Muscle layer of colon (tissue), 2 donors: ENCODE measurements at regions not wholly inside any gene's neighbourhood (a gene's known extent, or its start where the extent isn't known, plus 50 kb on each side); places are given as distances from the start of the nearest gene placed in this dataset.

ENCODE experiments used
- H3K27ac ChIP-seq: one replicate; pipeline ENCODE4 v1.7.0; 2013; ENCODE audit warnings: low read depth, mild to moderate bottlenecking, low read length, moderate library complexity
- H3K27me3 ChIP-seq, 2 donors: one replicate each; pipeline ENCODE4 v1.7.0; 2013; ENCODE audit warnings: low read length in 2 of 2, mild to moderate bottlenecking in 2 of 2; ENCODE audit not compliant: insufficient read depth in 2 of 2, control insufficient read depth in 1 of 2
- H3K36me3 ChIP-seq: one replicate; pipeline ENCODE4 v1.7.0; 2013; ENCODE audit warnings: mild to moderate bottlenecking, low read length; ENCODE audit not compliant: insufficient read depth
- H3K4me1 ChIP-seq: one replicate; pipeline ENCODE4 v1.7.0; 2013; ENCODE audit warnings: mild to moderate bottlenecking, low read length; ENCODE audit not compliant: insufficient read depth
- H3K4me3 ChIP-seq, 2 donors: one replicate each; pipeline ENCODE4 v1.7.0; 2013; ENCODE audit warnings: low read length in 2 of 2, low read depth in 1 of 2, mild to moderate bottlenecking in 1 of 2, moderate library complexity in 1 of 2
- H3K9ac ChIP-seq: one replicate; pipeline ENCODE4 v1.7.0; 2013; ENCODE audit warnings: low read length
- H3K9me3 ChIP-seq: one replicate; pipeline ENCODE4 v1.7.0; 2013; ENCODE audit warnings: mild to moderate bottlenecking, low read length
- donor health status: abdominal sarcoma.
- donor health status: Adenocarcinoma of cecum.

- Histone ChIP-seq H3K9me3 (no peaks in the 10 kb centered on the region), H3K27me3 (no peaks in the 10 kb centered on the region), H3K4me1 (no peaks in the 10 kb centered on the region), H3K36me3 (no peaks in the 10 kb centered on the region), H3K9ac (no peak overlapping the region), H3K27ac (no peak overlapping the region), H3K4me3 (no peak overlapping the region)
These were observed 257.2 kb downstream of the PLPP3 start for GRCh38 chr1:56322211-56322610.

DNA sequence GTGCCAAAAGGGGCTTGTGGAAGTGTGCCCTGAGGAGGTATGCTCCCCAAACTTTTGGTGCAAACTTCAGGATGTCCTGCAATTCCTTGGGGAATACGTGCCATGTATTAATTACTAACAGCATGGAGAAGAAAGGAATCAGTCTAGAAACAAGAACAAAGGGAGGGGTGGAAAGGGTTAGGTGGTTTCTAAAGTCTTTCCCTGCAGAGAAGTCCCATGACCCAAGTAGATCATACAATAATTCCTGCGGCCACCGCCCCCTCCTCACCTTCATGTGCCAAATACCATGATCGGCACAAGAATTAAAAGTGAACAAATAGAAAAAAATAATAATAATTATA, 258.2 kb downstream of the PLPP3 start:
- no peak overlapping the region for H3K27ac ChIP-seq
- H3K9me3 ChIP-seq, result no peaks in the 10 kb centered on the region
- no peaks in the 10 kb centered on the region for H3K4me1 ChIP-seq
- no peaks in the 10 kb centered on the region for H3K36me3 ChIP-seq
- H3K9ac ChIP-seq, result no peak overlapping the region
- no peaks in the 10 kb centered on the region for H3K27me3 ChIP-seq
- no peak overlapping the region for H3K4me3 ChIP-seq

DNA sequence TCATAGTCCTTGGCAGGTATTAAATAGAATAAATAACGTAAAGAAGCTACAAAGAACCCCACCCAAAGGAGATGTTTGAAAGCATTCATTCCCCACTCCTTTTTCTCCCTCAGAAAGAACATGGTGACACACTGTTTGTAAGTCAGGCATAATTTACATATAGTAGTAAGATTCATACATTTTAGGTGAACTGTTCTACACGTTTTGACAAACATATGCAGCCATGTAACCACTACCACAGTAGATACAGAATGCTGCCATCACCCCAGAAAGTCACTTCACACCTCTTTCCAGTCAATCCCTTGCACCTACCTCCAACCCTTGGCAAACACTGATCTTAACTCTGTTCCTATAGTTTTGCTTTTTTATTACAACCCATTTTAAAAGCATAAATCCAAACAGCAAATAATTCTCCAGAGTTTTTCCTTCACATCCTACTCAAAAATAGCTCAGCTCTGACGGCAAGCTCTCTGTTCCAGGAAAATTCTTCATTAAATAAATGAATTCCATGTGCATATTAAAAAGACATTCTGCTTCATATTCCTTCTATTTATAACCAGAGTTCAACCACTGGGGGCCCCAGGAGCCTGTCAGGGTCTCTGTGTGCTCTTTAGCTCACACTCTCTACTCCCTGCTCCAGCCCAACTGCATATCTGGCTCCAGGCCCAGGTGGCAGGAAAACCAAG, 258.8 kb downstream of the PLPP3 start:
- H3K4me3 ChIP-seq, result no peak overlapping the region
- H3K9me3 ChIP-seq, result no peaks in the 10 kb centered on the region
- H3K9ac ChIP-seq, result no peak overlapping the region
- no peaks in the 10 kb centered on the region for H3K4me1 ChIP-seq
- no peak overlapping the region for H3K27ac ChIP-seq
- no peaks in the 10 kb centered on the region for H3K27me3 ChIP-seq
- no peaks in the 10 kb centered on the region for H3K36me3 ChIP-seq

DNA sequence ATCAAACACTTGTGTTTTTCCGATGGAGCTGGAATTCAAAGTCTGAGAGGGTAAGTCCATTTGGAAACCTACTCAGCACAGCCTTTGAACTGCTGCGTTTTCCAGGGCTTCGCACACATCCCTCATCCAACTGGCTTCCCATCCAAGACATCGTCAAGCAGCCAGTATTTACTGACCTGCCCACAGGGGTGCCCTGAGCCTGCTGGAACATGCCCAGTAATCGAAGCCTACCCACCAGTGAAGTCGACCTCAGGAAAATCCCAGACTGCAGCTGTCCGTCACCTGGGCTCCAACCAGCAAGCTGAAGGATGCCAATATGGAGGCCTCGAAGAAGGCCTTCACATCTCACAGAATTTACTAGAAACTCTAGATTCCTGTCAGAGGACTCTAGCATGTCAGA, 261.6 kb downstream of the PLPP3 start:
- no peaks in the 10 kb centered on the region for H3K36me3 ChIP-seq
- no peak overlapping the region for H3K9ac ChIP-seq
- H3K4me3 ChIP-seq, result no peak overlapping the region
- H3K27me3 ChIP-seq, result no peaks in the 10 kb centered on the region
- no peaks in the 10 kb centered on the region for H3K4me1 ChIP-seq
- H3K27ac ChIP-seq, result no peak overlapping the region
- H3K9me3 ChIP-seq, result no peaks in the 10 kb centered on the region

- H3K27me3 ChIP-seq, result no peaks in the 10 kb centered on the region
- H3K4me1 ChIP-seq, result no peaks in the 10 kb centered on the region
- H3K27ac ChIP-seq, result no peak overlapping the region
- no peak overlapping the region for H3K9ac ChIP-seq
- H3K4me3 ChIP-seq, result no peak overlapping the region
- no peaks in the 10 kb centered on the region for H3K36me3 ChIP-seq
- H3K9me3 ChIP-seq, result no peaks in the 10 kb centered on the region
These were observed 263.9 kb downstream of the PLPP3 start for GRCh38 chr1:56315293-56315942.

- Histone ChIP-seq H3K36me3 (no peaks in the 10 kb centered on the region), H3K9ac (no peak overlapping the region), H3K27ac (no peak overlapping the region), H3K9me3 (no peaks in the 10 kb centered on the region), H3K4me1 (no peaks in the 10 kb centered on the region), H3K4me3 (no peak overlapping the region), H3K27me3 (no peaks in the 10 kb centered on the region)
These were observed 265.8 kb downstream of the PLPP3 start for GRCh38 chr1:56313560-56313959.

GRCh38 chr1:56311766-56312165, 267.6 kb downstream of the PLPP3 start:
- no peaks in the 10 kb centered on the region for H3K36me3 ChIP-seq
- H3K9me3 ChIP-seq, result no peaks in the 10 kb centered on the region
- H3K27ac ChIP-seq, result no peak overlapping the region
- H3K9ac ChIP-seq, result no peak overlapping the region
- no peak overlapping the region for H3K4me3 ChIP-seq
- no peaks in the 10 kb centered on the region for H3K27me3 ChIP-seq
- H3K4me1 ChIP-seq, result no peaks in the 10 kb centered on the region

DNA sequence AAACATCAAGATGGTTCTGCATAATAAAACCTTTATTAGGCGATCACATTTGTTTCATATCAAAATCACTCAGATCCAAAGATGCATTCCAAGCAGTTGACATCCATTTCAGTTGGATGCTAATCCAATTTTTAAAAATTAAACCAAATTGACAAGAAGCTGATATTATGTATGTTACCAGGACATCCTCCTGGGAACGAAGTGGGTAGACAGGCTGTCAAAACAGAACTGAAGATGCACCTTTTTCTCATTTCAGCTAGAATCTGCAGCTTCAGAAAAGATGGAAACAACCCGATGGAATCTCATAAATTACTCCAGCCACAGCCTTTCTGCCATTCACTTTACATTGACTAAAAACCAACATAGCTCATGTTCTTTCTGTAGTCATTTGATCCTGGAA, 268.4 kb downstream of the PLPP3 start:
- H3K4me1 ChIP-seq, result no peaks in the 10 kb centered on the region
- H3K27me3 ChIP-seq, result no peaks in the 10 kb centered on the region
- no peak overlapping the region for H3K4me3 ChIP-seq
- no peaks in the 10 kb centered on the region for H3K9me3 ChIP-seq
- H3K36me3 ChIP-seq, result no peaks in the 10 kb centered on the region
- no peak overlapping the region for H3K27ac ChIP-seq
- no peak overlapping the region for H3K9ac ChIP-seq

DNA sequence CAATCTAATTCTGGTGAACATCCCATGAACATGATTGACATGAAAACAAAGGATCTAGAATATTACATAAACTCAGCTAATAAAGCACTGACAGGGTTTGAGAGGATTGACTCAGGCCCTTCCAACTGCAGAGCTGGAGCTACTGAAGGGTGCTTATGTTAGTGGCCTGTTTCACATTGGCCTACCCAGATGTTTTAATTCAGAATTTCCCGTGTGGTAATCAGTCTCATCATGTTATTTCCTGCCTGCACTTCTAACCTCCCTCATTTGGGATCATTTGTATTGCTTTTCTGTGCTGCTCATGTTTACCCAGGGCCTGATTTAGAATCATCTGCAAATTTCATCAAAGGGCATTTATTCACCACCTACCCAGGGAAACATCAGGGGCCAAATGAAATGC, 270.3 kb downstream of the PLPP3 start:
- Histone ChIP-seq H3K9me3 (no peaks in the 10 kb centered on the region), H3K27me3 (no peaks in the 10 kb centered on the region), H3K36me3 (no peaks in the 10 kb centered on the region), H3K4me3 (no peak overlapping the region), H3K4me1 (no peaks in the 10 kb centered on the region), H3K27ac (no peak overlapping the region), H3K9ac (no peak overlapping the region)

DNA sequence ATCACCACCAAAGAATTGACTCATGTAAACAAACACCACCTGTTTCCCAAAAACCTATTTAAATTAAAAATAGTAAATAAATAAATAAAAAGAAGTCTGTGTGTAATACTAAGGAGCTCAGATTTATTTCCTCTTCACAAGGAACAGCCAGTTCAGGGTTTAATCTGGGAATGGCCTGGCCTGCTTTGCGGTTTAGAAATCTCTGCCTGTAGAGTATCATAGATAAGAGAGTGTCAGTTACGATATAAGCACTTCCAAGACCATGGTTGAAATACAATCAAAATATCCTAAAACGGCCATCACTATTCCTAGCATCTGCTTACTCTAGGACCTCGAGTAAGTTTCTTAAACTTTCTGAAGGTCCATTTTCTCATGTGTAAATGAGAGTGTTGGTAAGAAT, 274.4 kb downstream of the PLPP3 start:
- H3K27ac ChIP-seq, result no peak overlapping the region
- no peaks in the 10 kb centered on the region for H3K9me3 ChIP-seq
- H3K9ac ChIP-seq, result no peak overlapping the region
- H3K36me3 ChIP-seq, result no peaks in the 10 kb centered on the region
- H3K4me1 ChIP-seq, result no peaks in the 10 kb centered on the region
- H3K4me3 ChIP-seq, result no peak overlapping the region
- H3K27me3 ChIP-seq, result no peaks in the 10 kb centered on the region

DNA sequence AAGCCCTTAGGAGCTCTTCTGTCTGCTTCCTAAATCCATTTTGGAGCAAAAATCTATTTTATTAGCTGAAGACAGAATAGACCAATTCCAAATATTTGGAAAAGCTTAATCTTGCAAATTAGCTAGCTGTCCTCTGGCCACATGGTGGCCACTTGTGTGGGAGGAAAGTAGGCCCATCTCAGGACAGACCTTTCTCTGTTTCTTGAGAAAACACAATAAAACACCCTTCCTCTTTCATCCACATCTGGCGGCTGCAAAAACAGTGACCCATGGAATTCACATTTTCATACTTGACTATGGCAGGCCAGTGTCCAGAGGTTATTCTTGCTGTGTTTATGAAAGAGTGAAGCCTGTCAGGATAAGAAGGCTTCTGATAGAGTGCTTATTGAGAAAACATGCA, 275.6 kb downstream of the PLPP3 start:
- Histone ChIP-seq H3K4me3 (no peak overlapping the region), H3K36me3 (no peaks in the 10 kb centered on the region), H3K9ac (no peak overlapping the region), H3K9me3 (no peaks in the 10 kb centered on the region), H3K27me3 (no peaks in the 10 kb centered on the region), H3K27ac (no peak overlapping the region), H3K4me1 (no peaks in the 10 kb centered on the region)

DNA sequence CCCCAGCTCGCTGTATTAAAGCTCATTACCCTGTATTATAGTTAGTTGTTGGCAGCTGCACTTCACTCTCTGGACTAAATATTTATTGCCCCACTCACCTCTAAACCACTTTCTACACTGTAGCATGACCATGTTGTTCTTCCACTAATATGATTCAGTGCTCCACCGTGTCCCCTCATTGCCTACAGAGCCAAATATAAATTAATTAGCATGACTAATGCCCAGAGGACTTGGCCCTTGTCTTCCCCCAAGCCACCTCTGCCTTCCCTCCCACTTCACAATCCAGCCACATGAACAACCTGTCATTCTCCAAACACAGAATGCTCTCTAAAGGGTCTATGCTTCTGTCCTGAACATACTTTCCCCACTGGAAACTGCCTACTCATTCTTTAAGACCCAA, 276.5 kb downstream of the PLPP3 start:
- Histone ChIP-seq H3K4me1 (peaks cover 3% of the 10 kb centered on the region), H3K9me3 (no peaks in the 10 kb centered on the region), H3K27ac (no peak overlapping the region), H3K4me3 (no peak overlapping the region), H3K9ac (no peak overlapping the region), H3K36me3 (no peaks in the 10 kb centered on the region), H3K27me3 (no peaks in the 10 kb centered on the region)
